HG03103 (cell line): ENCODE measurements at regions not wholly inside any gene's neighbourhood (a gene's known extent, or its start where the extent isn't known, plus 50 kb on each side); places are given as distances from the start of the nearest gene placed in this dataset.
"Not testable (repeated sequence)": the region's sequence is repeated elsewhere in the genome, so short reads cannot be mapped to it uniquely, and the experiment has no call there.

Experiments used
- ATAC-seq: cut with Tn5 transposase; IDR thresholded peaks from one replicate; pipeline ENCODE4 v1.9.1; 2021; ENCODE audit warnings: low read depth; ENCODE audit not compliant: unreplicated experiment

DNA sequence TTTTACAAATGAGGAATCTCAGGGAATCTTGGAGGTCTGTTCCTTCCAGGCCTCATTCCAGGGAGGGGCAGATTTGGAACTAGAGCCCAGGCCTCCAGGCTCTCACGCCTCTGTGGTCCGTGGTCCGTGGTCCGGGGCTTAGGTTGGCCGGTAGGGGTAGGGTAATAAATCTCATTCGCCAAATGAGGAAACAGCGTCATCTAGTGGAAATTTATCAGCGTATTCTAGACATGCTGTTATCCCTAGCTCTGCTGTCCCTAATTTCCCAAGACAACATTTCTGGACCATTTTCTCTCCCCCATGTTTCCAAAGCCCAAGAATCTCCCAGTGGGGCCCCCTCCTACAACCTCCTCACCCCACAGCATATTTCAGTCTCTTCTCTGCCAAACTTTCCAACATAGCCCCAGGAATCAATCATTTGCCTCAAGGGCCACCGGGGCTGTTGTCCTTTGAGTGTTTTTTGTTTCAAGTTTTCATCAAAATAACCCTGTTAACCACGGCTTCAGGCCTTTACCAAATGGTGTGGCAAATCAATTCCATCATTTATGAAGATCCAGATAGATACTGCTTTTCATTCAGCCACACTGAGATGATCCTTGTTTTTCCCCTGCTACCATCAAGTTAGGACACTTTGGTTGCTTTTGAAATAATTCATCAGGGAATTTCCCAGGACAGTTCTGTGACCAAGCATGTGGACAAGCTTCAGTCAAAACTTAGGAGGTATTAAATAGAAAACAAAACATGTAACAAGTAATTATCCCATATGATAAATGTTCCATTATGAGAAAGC is 126.8 kb downstream of the ALDH8A1 start:
- peak; percentile 86 for ATAC-seq

- ATAC-seq, result no peak
Observed at GRCh38 chr6:134821928-134822864, 127.7 kb downstream of the ALDH8A1 start.

GRCh38 chr6:134821397-134821796 is 128.5 kb downstream of the ALDH8A1 start:
- no peak for ATAC-seq

DNA sequence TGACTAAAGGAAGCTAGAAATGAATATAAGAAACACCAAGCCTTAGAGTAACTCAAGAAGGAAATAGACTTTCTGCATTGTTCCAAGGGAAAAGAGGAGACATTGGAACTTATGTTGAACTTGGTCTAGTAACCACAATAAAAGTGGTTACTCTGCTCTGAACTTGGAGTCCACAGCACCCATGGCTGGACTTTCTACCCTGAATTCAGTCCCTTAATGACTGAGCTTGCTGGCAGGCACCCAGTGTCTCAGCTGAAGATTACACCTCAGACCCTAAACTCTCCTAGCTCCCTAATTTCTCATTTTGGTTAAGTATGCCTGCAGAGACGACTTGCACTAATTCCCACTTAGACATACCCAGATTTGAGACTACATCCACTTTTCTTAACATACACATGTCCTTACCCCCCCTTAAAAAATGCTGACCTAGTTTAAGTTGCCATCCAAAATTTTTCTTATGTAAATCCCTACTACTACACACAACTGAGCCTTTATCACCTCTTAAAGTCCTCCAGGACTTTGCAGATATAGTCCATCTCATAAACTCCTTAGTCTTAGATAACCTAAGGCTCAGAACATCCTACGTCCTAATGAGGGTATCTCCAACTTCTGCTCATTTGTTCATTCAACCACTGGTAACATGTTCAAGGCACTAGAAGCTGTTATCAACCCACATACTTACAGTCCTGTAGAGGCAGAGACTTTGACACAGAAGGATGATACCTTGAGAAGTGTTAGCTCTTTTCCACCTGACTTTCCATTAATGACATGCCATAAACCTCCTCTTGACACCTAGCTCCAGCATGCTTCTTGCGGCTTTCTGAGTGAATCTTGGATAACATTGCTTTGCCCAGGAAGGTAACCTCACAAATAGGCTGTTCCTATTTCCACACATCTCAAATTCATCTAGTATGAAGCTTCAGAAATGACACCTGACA is 129.8 kb downstream of the ALDH8A1 start:
- ATAC-seq, result no peak

- no peak for ATAC-seq
Observed at GRCh38 chr6:134819236-134819635, 130.7 kb downstream of the ALDH8A1 start.

DNA sequence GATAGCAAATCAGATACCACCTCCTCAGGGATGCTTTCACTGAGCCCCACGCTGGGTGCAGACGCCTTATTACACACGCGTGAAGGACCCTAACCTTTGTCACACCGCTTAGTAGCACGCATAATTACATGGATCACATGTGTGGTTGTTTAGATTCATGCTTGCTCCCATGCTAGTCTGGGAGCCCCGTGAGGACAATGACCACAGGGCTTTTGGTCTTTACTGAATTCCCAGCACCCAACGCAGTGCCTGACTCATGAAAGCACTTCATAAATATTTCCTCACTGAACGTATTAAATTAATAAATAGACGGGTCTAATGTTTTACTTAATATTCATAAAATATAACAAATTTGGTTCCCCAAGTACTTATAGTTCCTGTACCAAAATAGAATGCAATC is 132.5 kb downstream of the ALDH8A1 start:
- ATAC-seq, result no peak

DNA sequence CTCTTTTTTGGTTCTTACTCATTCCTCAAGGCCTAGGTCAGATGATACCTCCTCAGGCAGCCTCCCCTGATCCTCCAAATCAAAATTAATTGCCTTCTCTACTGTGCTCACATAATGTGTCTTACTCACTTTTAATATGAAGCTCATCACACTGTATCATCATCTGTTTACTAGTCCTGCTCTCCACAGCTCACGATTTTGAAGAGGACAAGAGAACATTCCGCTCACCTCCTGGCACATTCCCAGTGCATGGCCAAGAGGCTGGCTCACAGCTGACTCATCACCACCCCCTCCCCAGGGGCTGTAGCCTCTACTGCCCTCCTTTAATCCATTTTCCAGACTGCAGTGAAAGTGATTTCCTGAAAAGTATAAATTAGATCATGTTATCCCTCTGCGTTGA is 133.1 kb downstream of the ALDH8A1 start:
- ATAC-seq, result no peak

DNA sequence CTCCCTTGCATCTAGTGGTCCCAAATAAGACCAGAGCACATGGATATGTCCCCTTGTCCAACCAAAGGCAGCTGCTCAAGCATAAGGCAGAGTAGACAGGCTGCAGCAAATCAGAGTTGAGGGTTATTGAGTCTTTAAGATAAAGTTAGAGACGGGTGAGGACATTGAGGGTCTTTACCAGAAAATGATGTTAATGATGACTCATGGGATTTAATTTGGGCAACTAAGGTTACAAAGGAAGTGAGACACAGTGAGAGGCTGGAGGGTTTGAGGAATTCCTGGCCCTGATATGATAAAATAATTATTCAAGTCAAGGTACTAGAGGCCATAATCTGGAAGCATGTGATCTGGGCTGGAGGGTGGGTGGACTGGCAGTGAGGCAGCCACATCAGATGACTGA is 133.6 kb downstream of the ALDH8A1 start:
- ATAC-seq, result no peak

- no peak for ATAC-seq
Observed at GRCh38 chr6:134814076-134814695, 135.7 kb downstream of the ALDH8A1 start.

DNA sequence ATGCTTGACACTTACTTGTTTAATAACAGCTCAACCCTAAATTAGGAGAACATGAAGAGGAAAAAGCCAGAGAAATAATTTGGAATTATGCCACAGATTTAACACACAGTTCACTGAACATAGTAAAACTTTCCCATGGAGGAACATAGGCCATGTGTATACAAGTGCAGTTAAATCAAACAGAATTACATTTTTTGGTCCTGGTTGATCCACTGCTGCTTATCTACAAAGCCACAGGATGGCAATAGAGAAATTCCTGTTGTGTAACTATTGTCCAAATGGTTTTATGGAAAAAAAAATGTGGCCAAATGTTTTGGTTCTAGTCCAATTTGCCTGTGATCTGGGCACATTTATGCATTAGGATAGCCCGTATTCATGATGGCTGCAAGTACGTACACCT is 136.8 kb downstream of the ALDH8A1 start:
- no peak for ATAC-seq

DNA sequence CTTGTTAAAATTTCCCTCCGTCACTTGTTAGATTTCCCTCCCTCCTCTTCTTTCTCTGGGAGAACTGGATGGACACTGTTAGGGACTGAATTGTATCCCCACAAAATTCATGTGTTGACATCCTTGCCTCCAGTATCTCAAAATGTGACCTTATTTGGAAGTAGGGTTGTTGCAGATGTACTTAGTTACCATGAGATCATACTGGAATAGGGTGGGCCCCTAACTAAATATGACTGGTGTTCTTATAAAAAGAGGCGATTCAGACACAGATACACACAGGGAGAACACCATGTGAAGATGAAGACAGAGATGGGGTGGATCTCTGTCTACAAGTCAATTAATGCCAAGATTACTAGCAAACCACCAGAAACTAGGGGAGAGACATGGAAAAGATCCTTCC is 139.5 kb downstream of the ALDH8A1 start:
- ATAC-seq, result no peak

- no peak for ATAC-seq
Observed at GRCh38 chr6:134809130-134809529, 140.8 kb downstream of the ALDH8A1 start.

GRCh38 chr6:134806180-134806798 is 143.6 kb downstream of the ALDH8A1 start:
- ATAC-seq, result no peak

DNA sequence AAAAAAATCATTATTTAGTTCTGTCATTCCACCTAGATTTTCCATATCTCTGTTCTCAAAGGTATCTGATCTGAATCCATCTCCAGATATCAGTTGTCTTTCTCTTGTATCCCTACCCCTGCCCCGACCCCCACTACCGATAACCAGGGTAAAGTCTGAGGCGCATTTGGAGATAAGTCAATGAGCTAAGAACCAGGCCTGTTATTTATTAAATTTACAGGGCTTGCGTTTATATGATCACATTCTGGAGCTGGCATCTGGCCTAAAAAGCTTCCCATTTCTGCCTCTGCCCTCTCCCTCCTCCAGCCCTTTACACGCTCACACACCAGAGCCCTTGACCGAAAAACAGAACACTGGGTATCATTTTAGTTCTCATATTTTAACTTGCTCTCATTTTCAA is 144.7 kb downstream of the ALDH8A1 start:
- no peak for ATAC-seq

- ATAC-seq, result not testable (repeated sequence)
Observed at GRCh38 chr6:134804311-134804710, 145.6 kb downstream of the ALDH8A1 start.

DNA sequence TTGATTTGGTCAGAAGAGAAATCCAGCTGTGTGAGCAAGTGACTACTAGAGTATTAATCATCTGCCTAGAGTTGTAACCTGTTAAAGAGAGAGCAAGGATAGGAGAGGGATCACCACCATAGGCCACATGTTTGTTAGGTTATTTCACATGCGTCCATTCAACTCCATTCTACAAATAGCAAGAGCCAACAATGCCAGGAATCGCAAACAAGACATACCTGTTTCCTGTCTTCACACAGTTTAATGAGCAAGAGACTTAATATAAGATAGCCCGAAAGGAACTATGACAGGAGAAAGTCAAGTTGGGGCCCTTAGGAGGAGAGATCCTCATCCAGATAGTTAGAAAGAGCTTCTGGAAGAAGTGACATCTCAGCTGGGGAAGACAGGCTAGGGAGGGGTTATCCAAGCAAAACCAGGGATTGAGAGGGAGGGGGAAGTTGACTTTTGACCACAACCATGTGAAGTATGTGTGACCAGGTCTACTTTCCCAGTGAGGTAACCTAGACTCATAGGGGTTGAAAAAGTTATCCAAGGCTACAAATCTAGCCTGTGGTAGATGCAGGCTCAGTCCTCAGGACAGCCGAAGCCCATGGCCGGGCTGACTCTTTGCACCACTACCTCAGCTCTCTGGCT is 147.4 kb downstream of the ALDH8A1 start:
- ATAC-seq, result no peak

GRCh38 chr6:134797400-134798113 is 152.3 kb downstream of the ALDH8A1 start:
- no peak for ATAC-seq

DNA sequence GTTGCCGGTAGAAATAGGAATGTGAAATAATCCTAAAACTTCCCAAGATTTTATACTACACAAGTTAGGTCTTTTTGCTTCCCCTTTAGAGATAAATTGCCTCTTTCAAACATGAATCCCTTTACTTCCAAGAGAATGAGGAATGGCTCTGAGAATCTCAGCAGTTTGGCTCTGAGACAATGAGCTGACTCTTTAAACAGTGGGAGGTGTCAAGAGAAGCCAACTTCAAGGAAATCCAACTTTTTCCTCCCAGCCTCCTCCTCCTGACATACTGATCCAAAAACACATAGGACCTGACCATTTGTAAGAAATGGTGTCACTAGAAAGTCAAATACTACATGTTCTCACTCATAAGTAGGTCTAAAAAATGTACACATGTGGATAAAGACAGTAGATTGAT is 154.2 kb downstream of the ALDH8A1 start:
- no peak for ATAC-seq

GRCh38 chr6:134795001-134795400 is 154.9 kb downstream of the ALDH8A1 start:
- no peak for ATAC-seq
